Mammary epithelial cell (primary cell): ENCODE measurements at regions not wholly inside any gene's neighbourhood (a gene's known extent, or its start where the extent isn't known, plus 50 kb on each side); places are given as distances from the start of the nearest gene placed in this dataset.

Experiments
- CTCF ChIP-seq, 2 donors: IDR thresholded peaks in 1 of 2; conservative IDR thresholded peaks in 1 of 2; 2 replicates each; pipeline ENCODE4 v1.5.1; 2011 to 2012; ENCODE audit warnings: inconsistent platforms in 2 of 2, low read length in 2 of 2, mild to moderate bottlenecking in 2 of 2, control low read depth in 1 of 2, low read depth in 1 of 2; ENCODE audit not compliant: insufficient read depth in 1 of 2; ENCODE audit errors: extremely low read depth in 1 of 2
- EZH2 ChIP-seq: IDR thresholded peaks from 2 replicates; pipeline ENCODE4 v1.6.1; 2012; ENCODE audit warnings: low read length, inconsistent platforms, borderline replicate concordance

- no peak for TF ChIP-seq CTCF (conservative IDR thresholded peaks at IDR 0.05 in 1 of 2, IDR thresholded peaks at IDR 0.05 in 1 of 2; ENCODE audit: extremely low read depth in 1 of 2, insufficient read depth in 1 of 2, low read depth in 1 of 2, low read length in 2 of 2)
- TF ChIP-seq EZH2 = no peak
These were observed 1397.2 kb downstream of the LRFN5 start for GRCh38 chr14:43003845-43004244.
